HUES64 (cell line): ENCODE measurements at regions not wholly inside any gene's neighbourhood (a gene's known extent, or its start where the extent isn't known, plus 50 kb on each side); places are given as distances from the start of the nearest gene placed in this dataset.

Experiments
- H3K27ac ChIP-seq: 2 replicates; pipeline ENCODE4 v1.7.0; 2013; ENCODE audit warnings: low read depth, low read length, inconsistent platforms
- H3K27me3 ChIP-seq: 2 replicates; pipeline ENCODE4 v1.6.1; 2013; ENCODE audit warnings: mild to moderate bottlenecking, low read length; ENCODE audit not compliant: insufficient read depth
- H3K36me3 ChIP-seq: 2 replicates; pipeline ENCODE4 v1.6.1; 2013; ENCODE audit warnings: mild to moderate bottlenecking, low read length; ENCODE audit not compliant: insufficient read depth
- H3K4me1 ChIP-seq: 2 replicates; pipeline ENCODE4 v1.6.1; 2013; ENCODE audit warnings: mild to moderate bottlenecking, low read length, moderate library complexity; ENCODE audit not compliant: insufficient read depth
- H3K4me3 ChIP-seq: 2 replicates; pipeline ENCODE4 v1.5.1; 2013; ENCODE audit warnings: mild to moderate bottlenecking, low read length, moderate library complexity
- H3K9ac ChIP-seq: 2 replicates; pipeline ENCODE4 v1.6.1; 2013; ENCODE audit warnings: mild to moderate bottlenecking, low read depth, low read length
- H3K9me3 ChIP-seq: 2 replicates; pipeline ENCODE4 v1.6.1; 2013; ENCODE audit warnings: low read depth, low read length; ENCODE audit not compliant: insufficient read depth
- whole genome bisulfite sequencing: fragments of 150-250, 120-280 bp; methylation state at CpG from one replicate; pipeline ENCODE4 v1.1.7; 2013; ENCODE audit warnings: missing lambda C conversion rate; 5-methylcytosine and 5-hydroxymethylcytosine counted together

DNA sequence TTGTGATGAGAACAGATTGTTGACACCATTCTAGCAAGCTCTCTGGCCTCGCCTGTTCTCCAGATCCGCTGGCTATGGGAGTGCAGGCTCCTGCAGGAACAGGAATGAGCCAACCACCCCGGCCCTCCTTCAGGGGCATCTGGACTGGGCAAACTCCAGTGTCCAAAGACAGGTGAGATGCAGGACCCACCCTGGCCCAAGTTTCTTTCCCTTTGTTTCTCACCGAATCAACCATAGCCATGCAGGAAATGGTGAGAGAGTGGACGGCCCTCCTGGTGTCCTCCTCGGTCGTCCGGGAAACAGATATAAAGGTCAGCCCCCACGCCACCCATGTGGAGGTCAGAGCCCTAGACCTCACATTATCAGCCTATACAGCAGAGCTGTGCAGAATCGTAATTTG, 108.6 kb upstream of the IRX2 start:
- Histone ChIP-seq H3K4me1 (0 out of 2 replicates have a peak, but pooled peaks cover 5% of the 10 kb centered on the region), H3K27ac (no peak overlapping the region), H3K9me3 (no peaks in the 10 kb centered on the region), H3K9ac (no peak overlapping the region), H3K27me3 (no peaks in the 10 kb centered on the region), H3K4me3 (no peak overlapping the region), H3K36me3 (no peaks in the 10 kb centered on the region)
- WGBS, result 74% methylated on average over 10 of the region's 10 CpGs

GRCh38 chr5:2857837-2858236, 106.4 kb upstream of the IRX2 start:
- H3K27ac ChIP-seq, result no peak overlapping the region
- H3K36me3 ChIP-seq, result no peaks in the 10 kb centered on the region
- H3K9me3 ChIP-seq, result no peaks in the 10 kb centered on the region
- H3K9ac ChIP-seq, result no peak overlapping the region
- H3K4me3 ChIP-seq, result no peak overlapping the region
- H3K4me1 ChIP-seq, result no peaks in the 10 kb centered on the region
- no peaks in the 10 kb centered on the region for H3K27me3 ChIP-seq
- 85% methylated on average over 2 of the region's 2 CpGs for WGBS

DNA sequence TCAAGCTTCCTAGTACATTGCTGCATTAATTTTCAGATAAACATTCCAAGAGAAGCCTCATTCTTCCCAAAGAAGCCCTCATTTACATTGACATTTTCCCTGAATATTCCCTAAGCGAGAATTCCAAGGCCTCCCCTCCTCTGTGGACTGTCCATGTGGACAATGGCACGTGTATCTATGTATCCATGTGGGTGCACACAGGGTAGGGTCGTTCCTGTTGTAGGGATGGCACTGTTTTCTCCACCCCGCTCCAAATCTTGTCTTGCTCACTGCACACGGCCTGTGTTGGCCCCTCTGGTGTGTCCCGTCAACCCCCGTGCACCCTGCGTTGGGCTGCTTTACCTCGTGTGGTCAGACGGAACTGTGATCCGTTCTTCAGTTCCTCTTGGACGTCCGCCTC, 104.7 kb upstream of the IRX2 start:
- WGBS, result 95% methylated on average over 13 of the region's 13 CpGs
- Histone ChIP-seq H3K27me3 (no peaks in the 10 kb centered on the region), H3K9me3 (no peaks in the 10 kb centered on the region), H3K4me3 (no peak overlapping the region), H3K27ac (no peak overlapping the region), H3K36me3 (no peaks in the 10 kb centered on the region), H3K9ac (no peak overlapping the region), H3K4me1 (no peaks in the 10 kb centered on the region)

GRCh38 chr5:2852446-2852845, 101.0 kb upstream of the IRX2 start:
- H3K4me1 ChIP-seq, result no peaks in the 10 kb centered on the region
- no peaks in the 10 kb centered on the region for H3K9me3 ChIP-seq
- H3K4me3 ChIP-seq, result no peak overlapping the region
- H3K36me3 ChIP-seq, result no peaks in the 10 kb centered on the region
- 83% methylated on average over 1 of the region's 1 CpG for WGBS
- no peaks in the 10 kb centered on the region for H3K27me3 ChIP-seq
- H3K27ac ChIP-seq, result no peak overlapping the region
- H3K9ac ChIP-seq, result no peak overlapping the region

DNA sequence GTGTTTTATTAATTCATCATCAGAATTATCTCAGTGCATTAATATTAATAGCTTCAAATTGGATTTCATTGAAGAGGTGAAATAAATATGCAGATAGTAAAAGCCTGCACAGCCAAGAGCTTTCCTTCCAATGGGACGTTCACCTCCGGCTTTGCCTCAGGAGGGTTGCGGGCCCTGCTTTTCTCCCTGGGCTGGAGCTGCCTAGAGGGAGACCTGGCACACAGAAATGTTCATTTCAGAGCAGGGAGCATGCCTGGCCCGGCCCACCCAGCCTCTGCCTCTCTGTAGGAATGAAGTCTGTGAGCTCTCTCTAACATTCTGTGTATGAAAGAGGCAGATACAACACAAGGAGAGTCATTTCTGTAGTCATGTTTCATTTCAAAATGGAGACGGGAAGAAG, 100.4 kb upstream of the IRX2 start:
- Histone ChIP-seq H3K36me3 (no peaks in the 10 kb centered on the region), H3K9ac (no peak overlapping the region), H3K27ac (no peak overlapping the region), H3K27me3 (no peaks in the 10 kb centered on the region), H3K4me1 (no peaks in the 10 kb centered on the region), H3K9me3 (no peaks in the 10 kb centered on the region), H3K4me3 (no peak overlapping the region)
- WGBS, result 93% methylated on average over 5 of the region's 5 CpGs

DNA sequence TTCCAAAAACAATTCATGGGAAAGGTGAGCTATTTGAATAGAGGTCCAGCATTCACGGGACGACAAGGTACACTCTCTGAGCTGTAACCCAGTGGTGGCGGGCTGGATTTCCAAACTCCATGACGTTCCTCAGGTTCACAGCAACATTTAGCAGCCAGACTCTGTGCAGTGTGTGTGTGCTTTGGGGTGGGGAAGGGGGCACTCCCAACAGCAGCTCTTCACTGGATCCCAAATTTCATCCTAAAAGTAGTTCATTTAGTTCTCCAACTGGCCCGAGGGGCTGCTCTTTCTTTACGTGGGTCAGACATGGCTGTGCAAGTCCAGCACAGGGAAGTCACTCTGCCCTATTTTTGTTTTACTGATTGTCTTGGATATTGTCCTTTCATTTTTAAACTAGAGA, 98.0 kb upstream of the IRX2 start:
- no peaks in the 10 kb centered on the region for H3K27me3 ChIP-seq
- WGBS, result 94% methylated on average over 6 of the region's 6 CpGs
- no peak overlapping the region for H3K9ac ChIP-seq
- no peak overlapping the region for H3K4me3 ChIP-seq
- no peaks in the 10 kb centered on the region for H3K36me3 ChIP-seq
- H3K27ac ChIP-seq, result no peak overlapping the region
- no peaks in the 10 kb centered on the region for H3K9me3 ChIP-seq
- H3K4me1 ChIP-seq, result no peaks in the 10 kb centered on the region

- no peak overlapping the region for H3K4me3 ChIP-seq
- WGBS, result 87% methylated on average over 11 of the region's 11 CpGs
These were observed 97.1 kb upstream of the IRX2 start for GRCh38 chr5:2848619-2849018.

GRCh38 chr5:2847608-2848007, 96.1 kb upstream of the IRX2 start:
- H3K27ac ChIP-seq, result no peak overlapping the region
- H3K4me3 ChIP-seq, result no peak overlapping the region
- H3K9me3 ChIP-seq, result no peaks in the 10 kb centered on the region
- no peaks in the 10 kb centered on the region for H3K27me3 ChIP-seq
- H3K9ac ChIP-seq, result no peak overlapping the region
- no peaks in the 10 kb centered on the region for H3K36me3 ChIP-seq
- H3K4me1 ChIP-seq, result no peaks in the 10 kb centered on the region
- WGBS, result 93% methylated on average over 11 of the region's 11 CpGs

More at GRCh38 chr5:2848619-2849018, 97.1 kb upstream of the IRX2 start:
- Histone ChIP-seq H3K4me1 (no peaks in the 10 kb centered on the region), H3K36me3 (no peaks in the 10 kb centered on the region), H3K9me3 (no peaks in the 10 kb centered on the region), H3K27ac (no peak overlapping the region), H3K9ac (no peak overlapping the region), H3K27me3 (no peaks in the 10 kb centered on the region)

DNA sequence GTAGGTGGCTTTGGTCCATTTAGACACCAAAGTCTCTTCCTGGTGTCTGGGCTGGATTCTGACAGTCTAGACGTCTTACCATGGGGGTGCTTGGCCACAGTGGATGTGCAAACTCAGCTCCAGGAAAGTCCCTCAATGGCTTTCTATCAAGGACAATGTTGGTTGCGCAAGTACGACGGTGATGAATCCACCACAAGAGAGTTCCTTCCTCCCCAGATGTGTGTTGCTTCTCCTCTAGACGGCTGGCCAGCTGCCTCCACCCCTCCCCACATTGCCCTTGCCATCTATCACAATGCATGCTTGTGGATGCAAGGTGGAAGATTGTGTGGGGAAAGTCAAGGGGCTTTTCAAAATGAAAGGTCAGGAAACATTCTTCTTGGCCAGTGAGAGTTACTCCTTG, 89.7 kb upstream of the IRX2 start:
- Histone ChIP-seq H3K4me3 (no peak overlapping the region), H3K9ac (no peak overlapping the region), H3K9me3 (no peaks in the 10 kb centered on the region), H3K36me3 (no peaks in the 10 kb centered on the region), H3K4me1 (no peaks in the 10 kb centered on the region), H3K27me3 (no peaks in the 10 kb centered on the region), H3K27ac (no peak overlapping the region)
- 95% methylated on average over 5 of the region's 5 CpGs for WGBS

- H3K4me3 ChIP-seq, result no peak overlapping the region
These were observed 89.0 kb upstream of the IRX2 start for GRCh38 chr5:2840372-2840915.

GRCh38 chr5:2836133-2836532, 84.7 kb upstream of the IRX2 start:
- Histone ChIP-seq H3K4me3 (no peak overlapping the region), H3K36me3 (no peaks in the 10 kb centered on the region), H3K9ac (no peak overlapping the region), H3K27me3 (no peaks in the 10 kb centered on the region), H3K9me3 (no peaks in the 10 kb centered on the region), H3K4me1 (peaks cover 15% of the 10 kb centered on the region), H3K27ac (no peak overlapping the region)
- WGBS, result 92% methylated on average over 5 of the region's 5 CpGs

More at GRCh38 chr5:2840372-2840915, 89.0 kb upstream of the IRX2 start:
- H3K9ac ChIP-seq, result no peak overlapping the region
- no peaks in the 10 kb centered on the region for H3K36me3 ChIP-seq
- H3K27me3 ChIP-seq, result no peaks in the 10 kb centered on the region
- 93% methylated on average over 10 of the region's 10 CpGs for WGBS
- no peaks in the 10 kb centered on the region for H3K9me3 ChIP-seq
- no peaks in the 10 kb centered on the region for H3K4me1 ChIP-seq
- no peak overlapping the region for H3K27ac ChIP-seq

- Histone ChIP-seq H3K9me3 (no peaks in the 10 kb centered on the region), H3K4me3 (no peak overlapping the region), H3K36me3 (no peaks in the 10 kb centered on the region), H3K27me3 (no peaks in the 10 kb centered on the region), H3K27ac (no peak overlapping the region), H3K9ac (no peak overlapping the region), H3K4me1 (peaks cover 15% of the 10 kb centered on the region)
- WGBS, result 49% methylated on average over 11 of the region's 11 CpGs
These were observed 82.1 kb upstream of the IRX2 start for GRCh38 chr5:2833556-2833955.
